ENCODE measurements at regions not wholly inside any gene's neighbourhood (a gene's known extent, or its start where the extent isn't known, plus 50 kb on each side); places are given as distances from the start of the nearest gene placed in this dataset.

DNA sequence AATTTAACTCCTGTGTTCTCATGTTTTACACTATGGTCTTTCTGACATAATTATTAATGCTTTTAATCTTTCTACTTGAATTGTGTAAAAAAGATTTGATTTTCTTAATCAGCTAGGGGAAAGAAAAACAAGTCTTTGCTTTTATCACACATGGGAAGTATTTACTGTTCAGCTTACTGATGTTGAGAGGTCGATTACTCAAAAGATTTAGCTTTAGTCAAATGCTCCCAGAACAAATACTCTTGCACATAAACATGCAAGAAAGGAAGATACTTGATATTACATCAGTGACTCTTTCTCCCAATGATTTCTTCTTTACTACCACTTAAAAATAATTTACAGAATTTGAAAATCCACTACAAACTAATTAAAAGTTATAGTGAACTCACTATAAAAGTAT, 198.3 kb upstream of the FAT4 start:
- H3K36me3 Mint-ChIP-seq (ENCODE audit: insufficient read depth), result no peaks in the 10 kb centered on the region
- H3K27me3 Mint-ChIP-seq (ENCODE audit: low read depth), result no peaks in the 10 kb centered on the region
- H3K4me1 Mint-ChIP-seq (ENCODE audit: low read depth), result no peaks in the 10 kb centered on the region
- no peak for ATAC-seq
- peaks cover under 1% of the 10 kb centered on the region for H3K9me3 Mint-ChIP-seq
- H3K4me3 Mint-ChIP-seq, result no peak overlapping the region
- no peak for DNase-seq

DNA sequence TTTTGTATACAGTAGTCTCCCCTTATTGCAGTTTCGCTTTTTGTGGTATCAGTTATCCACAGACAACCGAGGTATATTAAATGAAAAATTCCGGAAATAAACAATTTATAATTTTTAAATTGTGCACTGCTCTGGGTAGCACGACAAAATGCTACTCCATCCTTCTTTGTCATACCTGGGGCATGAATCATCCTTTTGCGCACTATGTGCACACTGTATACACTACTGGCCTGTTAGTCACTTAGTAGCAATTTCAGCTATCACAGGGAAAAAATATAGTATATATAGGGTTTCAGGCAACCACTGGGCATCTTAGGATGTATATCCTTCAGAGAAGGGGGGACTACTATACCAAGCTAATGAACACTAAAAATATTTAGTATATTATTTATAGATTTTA, 198.8 kb upstream of the FAT4 start:
- Mint-ChIP-seq H3K36me3 (ENCODE audit: insufficient read depth) (no peaks in the 10 kb centered on the region), H3K4me1 (ENCODE audit: low read depth) (no peaks in the 10 kb centered on the region), H3K4me3 (no peak overlapping the region), H3K9me3 (peaks cover 5% of the 10 kb centered on the region), H3K27me3 (ENCODE audit: low read depth) (no peaks in the 10 kb centered on the region)
- no peak for ATAC-seq
- no peak for DNase-seq

DNA sequence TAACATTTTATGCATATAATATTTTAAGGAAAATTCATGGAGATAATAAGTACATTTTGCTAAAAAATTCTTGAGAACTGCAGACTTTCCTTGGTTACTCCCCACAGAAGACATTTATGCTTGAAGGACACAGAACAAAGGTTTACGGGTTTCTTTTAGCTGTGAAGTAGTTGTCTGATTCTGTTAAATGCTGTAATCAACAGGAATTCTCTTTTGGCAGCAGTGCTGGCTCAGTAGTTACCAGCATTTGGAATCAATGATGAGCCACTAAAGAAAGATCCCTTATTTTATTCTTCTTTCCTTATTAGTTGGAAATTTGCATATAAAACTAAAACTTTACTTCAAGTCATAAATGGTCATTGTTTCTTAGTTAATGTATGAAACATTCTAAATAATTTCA, 199.3 kb upstream of the FAT4 start:
- ATAC-seq (no peak), DNase-seq (no peak)
- Mint-ChIP-seq H3K4me3 (no peak overlapping the region), H3K27me3 (ENCODE audit: low read depth) (no peaks in the 10 kb centered on the region), H3K4me1 (ENCODE audit: low read depth) (no peaks in the 10 kb centered on the region), H3K36me3 (ENCODE audit: insufficient read depth) (no peaks in the 10 kb centered on the region), H3K9me3 (peaks cover 5% of the 10 kb centered on the region)

DNA sequence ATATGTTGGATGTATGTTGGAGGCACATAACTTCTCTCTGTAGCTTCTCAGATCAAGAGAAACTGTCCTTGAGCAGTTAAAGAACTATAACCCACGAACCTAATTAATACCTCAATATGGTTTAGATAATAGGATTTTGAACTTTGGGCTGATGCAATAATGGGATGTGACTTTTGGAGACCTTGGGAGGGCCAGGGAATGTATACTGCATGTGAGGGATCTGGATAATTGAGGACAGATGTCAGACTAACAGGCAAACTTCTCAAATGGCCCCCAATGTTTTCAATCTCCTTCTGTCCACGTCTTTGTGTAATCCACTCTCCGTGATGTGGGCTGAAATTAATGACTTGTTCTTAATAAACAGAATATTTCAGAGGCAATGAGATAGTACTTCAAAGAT, 202.2 kb upstream of the FAT4 start:
- no peaks in the 10 kb centered on the region for H3K36me3 Mint-ChIP-seq (ENCODE audit: insufficient read depth)
- no peak overlapping the region for H3K4me3 Mint-ChIP-seq
- no peaks in the 10 kb centered on the region for H3K27me3 Mint-ChIP-seq (ENCODE audit: low read depth)
- peaks cover 5% of the 10 kb centered on the region for H3K9me3 Mint-ChIP-seq
- ATAC-seq, result no peak
- no peak for DNase-seq
- H3K4me1 Mint-ChIP-seq (ENCODE audit: low read depth), result no peaks in the 10 kb centered on the region

DNA sequence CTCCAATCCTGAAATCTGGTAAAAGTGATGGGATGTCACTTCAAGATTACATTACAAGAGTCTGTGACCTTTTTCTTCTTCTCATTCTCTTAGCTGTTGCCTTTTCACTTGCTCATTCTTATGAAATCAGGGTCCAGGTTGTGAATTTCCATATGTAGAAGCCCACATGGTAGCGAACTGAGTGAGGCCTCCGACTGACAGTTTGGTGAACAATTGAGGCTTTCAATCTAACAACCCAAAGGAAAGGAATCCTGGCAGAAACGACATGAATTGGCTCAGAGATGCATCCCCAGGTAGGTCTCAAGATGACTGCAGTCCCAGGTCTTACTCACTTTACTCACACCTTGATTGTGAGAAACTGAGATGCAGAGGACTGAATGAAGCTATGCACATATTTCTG, 203.4 kb upstream of the FAT4 start:
- no peak for DNase-seq
- Mint-ChIP-seq H3K9me3 (peaks cover 5% of the 10 kb centered on the region), H3K4me1 (ENCODE audit: low read depth) (no peaks in the 10 kb centered on the region), H3K4me3 (no peak overlapping the region), H3K27me3 (ENCODE audit: low read depth) (no peaks in the 10 kb centered on the region), H3K36me3 (ENCODE audit: insufficient read depth) (no peaks in the 10 kb centered on the region)
- ATAC-seq, result no peak

DNA sequence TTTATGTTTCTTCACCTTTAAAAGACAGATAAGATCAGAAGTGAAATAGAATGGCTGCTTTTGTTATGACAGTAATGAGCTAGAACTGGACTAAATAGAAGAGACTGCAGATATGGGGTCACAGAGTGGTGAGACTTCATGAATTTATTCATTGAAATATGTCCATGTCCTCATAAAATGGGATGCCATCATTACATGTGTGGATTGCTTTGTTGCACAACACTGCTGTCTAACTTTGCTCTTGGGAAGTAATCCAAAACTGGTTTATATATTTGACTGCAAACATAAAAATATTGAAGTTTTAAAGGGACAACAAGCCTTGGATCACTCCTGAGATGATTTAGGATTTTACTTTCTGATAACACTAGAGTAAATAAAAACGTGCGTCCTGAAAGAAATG, 209.2 kb upstream of the FAT4 start:
- Mint-ChIP-seq H3K36me3 (ENCODE audit: insufficient read depth) (no peaks in the 10 kb centered on the region), H3K9me3 (no peaks in the 10 kb centered on the region), H3K4me3 (no peak overlapping the region), H3K4me1 (ENCODE audit: low read depth) (no peaks in the 10 kb centered on the region), H3K27me3 (ENCODE audit: low read depth) (no peaks in the 10 kb centered on the region)
- ATAC-seq (no peak), DNase-seq (no peak)

GRCh38 chr4:125104616-125105015, 210.1 kb upstream of the FAT4 start:
- ATAC-seq (no peak), DNase-seq (no peak)
- Mint-ChIP-seq H3K4me1 (ENCODE audit: low read depth) (no peaks in the 10 kb centered on the region), H3K36me3 (ENCODE audit: insufficient read depth) (no peaks in the 10 kb centered on the region), H3K4me3 (no peak overlapping the region), H3K9me3 (no peaks in the 10 kb centered on the region), H3K27me3 (ENCODE audit: low read depth) (no peaks in the 10 kb centered on the region)

DNA sequence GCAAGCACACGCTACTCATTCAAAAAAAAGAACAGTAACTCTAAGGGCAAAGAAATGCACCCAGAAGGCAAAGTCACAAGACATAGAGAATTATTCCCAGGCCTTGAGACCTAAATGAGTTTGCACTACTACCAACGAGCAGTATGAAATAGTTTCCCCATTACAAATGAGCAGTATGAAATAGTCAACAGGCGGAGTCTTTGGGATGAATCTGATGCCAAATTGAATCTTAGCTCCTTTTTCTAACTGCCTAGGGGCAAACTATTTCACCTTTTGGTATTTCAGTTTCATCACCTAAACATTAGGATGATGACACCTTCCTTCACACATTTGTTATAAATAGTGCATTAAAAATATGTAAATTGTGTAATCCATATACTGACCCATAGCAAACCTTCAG, 213.0 kb upstream of the FAT4 start:
- H3K9me3 Mint-ChIP-seq, result no peaks in the 10 kb centered on the region
- no peaks in the 10 kb centered on the region for H3K36me3 Mint-ChIP-seq (ENCODE audit: insufficient read depth)
- no peak overlapping the region for H3K4me3 Mint-ChIP-seq
- DNase-seq (no peak), ATAC-seq (no peak)
- H3K4me1 Mint-ChIP-seq (ENCODE audit: low read depth), result no peaks in the 10 kb centered on the region
- H3K27me3 Mint-ChIP-seq (ENCODE audit: low read depth), result no peaks in the 10 kb centered on the region

DNA sequence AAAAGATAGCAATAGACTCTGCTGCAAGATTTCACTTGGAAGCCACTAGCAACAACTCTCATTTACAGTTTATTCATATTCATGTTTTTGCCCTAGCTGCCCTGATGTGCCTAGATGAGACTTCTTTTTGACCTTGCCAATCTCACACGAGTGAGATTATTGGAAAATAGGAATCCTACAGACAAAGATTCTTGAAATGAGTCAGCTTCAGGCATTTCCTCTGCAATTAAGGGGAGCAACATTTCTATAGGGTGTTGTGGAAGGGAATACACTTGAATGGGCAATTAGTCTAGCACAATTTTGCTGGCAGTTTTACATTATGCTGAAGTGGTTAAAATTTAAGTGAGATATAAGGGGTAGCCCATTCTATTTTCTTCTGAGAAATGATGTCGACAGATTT, 217.0 kb upstream of the FAT4 start:
- H3K27me3 Mint-ChIP-seq (ENCODE audit: low read depth), result no peaks in the 10 kb centered on the region
- H3K36me3 Mint-ChIP-seq (ENCODE audit: insufficient read depth), result no peaks in the 10 kb centered on the region

GRCh38 chr4:125096662-125097061, 218.1 kb upstream of the FAT4 start:
- Mint-ChIP-seq H3K4me3 (no peak overlapping the region), H3K9me3 (peaks cover 6% of the 10 kb centered on the region), H3K36me3 (ENCODE audit: insufficient read depth) (no peaks in the 10 kb centered on the region), H3K4me1 (ENCODE audit: low read depth) (no peaks in the 10 kb centered on the region), H3K27me3 (ENCODE audit: low read depth) (no peaks in the 10 kb centered on the region)
- DNase-seq, result no peak
- ATAC-seq, result no peak

More for the DNA sequence above, 217.0 kb upstream of the FAT4 start:
- ATAC-seq (no peak), DNase-seq (no peak)
- H3K4me3 Mint-ChIP-seq, result no peak overlapping the region
- peaks cover 6% of the 10 kb centered on the region for H3K9me3 Mint-ChIP-seq
- H3K4me1 Mint-ChIP-seq (ENCODE audit: low read depth), result no peaks in the 10 kb centered on the region

DNA sequence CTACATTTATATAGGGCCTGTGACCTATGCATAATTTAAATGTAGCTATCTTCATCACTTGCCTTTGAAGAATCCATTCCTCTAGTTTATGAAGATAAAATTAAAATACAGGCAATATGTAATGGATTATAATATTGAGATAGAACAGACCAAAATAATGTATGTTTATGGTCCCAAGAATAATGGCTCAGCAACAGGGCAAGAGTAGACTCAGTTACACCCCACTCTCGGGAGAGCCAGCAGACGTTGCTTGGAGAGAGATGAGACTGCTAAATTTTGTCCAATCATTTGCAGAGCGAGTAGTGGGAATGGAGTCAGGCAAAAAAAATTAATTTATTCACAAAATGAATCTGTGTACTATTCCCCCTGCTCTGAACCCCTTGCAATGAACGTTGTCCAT, 223.2 kb upstream of the FAT4 start:
- Mint-ChIP-seq H3K27me3 (ENCODE audit: low read depth) (no peaks in the 10 kb centered on the region), H3K4me1 (ENCODE audit: low read depth) (no peaks in the 10 kb centered on the region), H3K9me3 (peaks cover 6% of the 10 kb centered on the region), H3K36me3 (ENCODE audit: insufficient read depth) (no peaks in the 10 kb centered on the region), H3K4me3 (no peak overlapping the region)
- DNase-seq, result no peak
- ATAC-seq, result no peak

DNA sequence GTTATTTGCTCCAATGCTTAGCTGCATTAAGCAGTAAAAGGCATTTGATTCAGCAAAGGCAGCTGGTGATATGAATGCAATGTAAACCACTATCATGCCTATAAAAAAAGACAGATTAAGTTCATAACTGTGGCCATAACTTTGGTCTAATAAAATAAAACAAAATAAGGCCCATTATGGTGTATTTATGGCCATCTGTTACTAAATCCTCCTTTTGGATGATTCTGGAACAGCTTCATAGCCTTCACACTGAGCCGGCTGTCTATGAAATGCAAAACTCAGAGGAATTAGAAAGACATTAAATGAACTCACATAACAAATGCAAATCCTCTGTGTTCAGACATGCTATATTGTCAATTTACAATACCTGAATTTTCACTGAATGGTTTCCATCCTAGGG, 223.7 kb upstream of the FAT4 start:
- DNase-seq (no peak), ATAC-seq (no peak)
- Mint-ChIP-seq H3K4me3 (no peak overlapping the region), H3K27me3 (ENCODE audit: low read depth) (no peaks in the 10 kb centered on the region), H3K36me3 (ENCODE audit: insufficient read depth) (no peaks in the 10 kb centered on the region), H3K9me3 (peaks cover 6% of the 10 kb centered on the region), H3K4me1 (ENCODE audit: low read depth) (no peaks in the 10 kb centered on the region)

- no peak overlapping the region for H3K4me3 Mint-ChIP-seq
- DNase-seq, result no peak
- no peaks in the 10 kb centered on the region for H3K4me1 Mint-ChIP-seq (ENCODE audit: low read depth)
- H3K9me3 Mint-ChIP-seq, result no peaks in the 10 kb centered on the region
- ATAC-seq, result no peak
- no peaks in the 10 kb centered on the region for H3K36me3 Mint-ChIP-seq (ENCODE audit: insufficient read depth)
- H3K27me3 Mint-ChIP-seq (ENCODE audit: low read depth), result no peaks in the 10 kb centered on the region
Measured at GRCh38 chr4:125084608-125085007, 230.1 kb upstream of the FAT4 start.

- Mint-ChIP-seq H3K9me3 (no peaks in the 10 kb centered on the region), H3K4me1 (ENCODE audit: low read depth) (no peaks in the 10 kb centered on the region), H3K36me3 (ENCODE audit: insufficient read depth) (no peaks in the 10 kb centered on the region), H3K4me3 (no peak overlapping the region), H3K27me3 (ENCODE audit: low read depth) (no peaks in the 10 kb centered on the region)
- no peak for ATAC-seq
- DNase-seq, result no peak
Measured at GRCh38 chr4:125082729-125083417, 231.9 kb upstream of the FAT4 start.

DNA sequence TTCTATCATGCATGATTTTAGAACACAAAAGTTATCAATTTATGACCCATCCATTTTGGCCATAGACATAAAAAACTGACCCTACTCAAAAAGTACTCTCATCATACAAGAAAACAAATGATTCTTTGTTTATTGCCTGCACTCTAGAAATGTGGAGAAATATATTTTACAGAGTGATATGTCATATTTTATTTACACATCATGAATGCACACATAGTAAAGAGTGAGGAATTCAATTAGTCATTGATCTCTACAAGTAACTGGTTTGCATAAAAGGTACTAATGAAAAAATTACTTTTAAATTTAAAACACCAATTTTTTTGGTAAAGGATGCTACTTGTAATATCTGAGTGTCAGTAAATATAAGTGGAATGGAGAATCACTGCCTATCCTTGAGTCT, 242.5 kb upstream of the FAT4 start:
- DNase-seq (no peak), ATAC-seq (no peak)
- no peaks in the 10 kb centered on the region for H3K36me3 Mint-ChIP-seq (ENCODE audit: insufficient read depth)
- H3K4me3 Mint-ChIP-seq, result no peak overlapping the region
- no peaks in the 10 kb centered on the region for H3K4me1 Mint-ChIP-seq (ENCODE audit: low read depth)
- peaks cover 13% of the 10 kb centered on the region for H3K9me3 Mint-ChIP-seq
- no peaks in the 10 kb centered on the region for H3K27me3 Mint-ChIP-seq (ENCODE audit: low read depth)

- H3K27me3 Mint-ChIP-seq (ENCODE audit: low read depth), result no peaks in the 10 kb centered on the region
- ATAC-seq, result no peak
- H3K9me3 Mint-ChIP-seq, result peaks cover 18% of the 10 kb centered on the region
- no peaks in the 10 kb centered on the region for H3K36me3 Mint-ChIP-seq (ENCODE audit: insufficient read depth)
- H3K4me3 Mint-ChIP-seq, result no peak overlapping the region
- no peaks in the 10 kb centered on the region for H3K4me1 Mint-ChIP-seq (ENCODE audit: low read depth)
- DNase-seq, result no peak
Measured at GRCh38 chr4:125070861-125071260, 243.9 kb upstream of the FAT4 start.
